Endothelial cell of umbilical vein (primary cell): ENCODE measurements at regions not wholly inside any gene's neighbourhood (a gene's known extent, or its start where the extent isn't known, plus 50 kb on each side); places are given as distances from the start of the nearest gene placed in this dataset.

Experiments
- BruUV-seq: library from RNA; stranded (reverse); fragments of 400-500 nt; replicated peaks from 2 replicates; lab custom pipeline; 2021; lab: Mats Ljungman, UMichigan
- CTCF ChIA-PET: fragments of 300-600, 350-600 bp; sonication (Branson Sonifier 250); formaldehyde crosslinking; loops from one replicate; lab custom pipeline; 2021; ENCODE audit warnings: antibody characterized with exemption, inconsistent platforms; lab: Charles Lee
- POLR2A ChIA-PET: fragments of 300-600, 350-600 bp; sonication (Branson Sonifier 250); formaldehyde crosslinking; loops from one replicate; lab custom pipeline; 2021; ENCODE audit warnings: antibody characterized with exemption, inconsistent platforms; lab: Charles Lee
- DNase-seq: peaks from one replicate; pipeline ENCODE4 v3.0.0-alpha.2; 2011; ENCODE audit warnings: low read depth, low spot score
- FAIRE-seq: peaks from 2 replicates; lab custom pipeline; 2011; peaks lifted over from hg19 to GRCh38; lab: Jason Lieb, UNC
- H2AFZ ChIP-seq: 2 replicates; pipeline ENCODE4 v1.6.0; 2012; ENCODE audit warnings: low read depth, low read length, control low read depth, inconsistent platforms
- H3K27ac ChIP-seq: 2 replicates; pipeline ENCODE4 v1.5.1; 2011; ENCODE audit warnings: low read depth, mild to moderate bottlenecking, control low read depth, low read length, moderate library complexity; ENCODE audit not compliant: insufficient read depth
- H3K27me3 ChIP-seq, 2 experiments: 2 replicates each; pipeline versions ENCODE4 v1.6.0 to v1.6.1; 2011; ENCODE audit warnings: low read length in 2 of 2, mixed read lengths in 1 of 2; ENCODE audit not compliant: control insufficient read depth in 2 of 2, insufficient read depth in 2 of 2
- H3K36me3 ChIP-seq, 2 experiments: 2 replicates in 1 of 2; 3 replicates in 1 of 2; pipeline ENCODE4 v1.5.1; 2011; ENCODE audit warnings: low read length in 2 of 2, mild to moderate bottlenecking in 1 of 2, moderate library complexity in 1 of 2; ENCODE audit not compliant: control insufficient read depth in 2 of 2, insufficient read depth in 2 of 2; ENCODE audit errors: extremely low read depth in 1 of 2
- H3K4me1 ChIP-seq: 3 replicates; pipeline ENCODE4 v1.5.1; 2011; ENCODE audit warnings: mild to moderate bottlenecking, low read length; ENCODE audit not compliant: control insufficient read depth, insufficient read depth; ENCODE audit errors: extremely low read depth
- H3K4me2 ChIP-seq: 2 replicates; pipeline ENCODE4 v1.6.1; 2011; ENCODE audit warnings: low read length, control low read depth, mixed read lengths; ENCODE audit not compliant: insufficient read depth
- H3K4me3 ChIP-seq, 3 experiments: fragments of 200-600 bp in 1 of 3; sonication (generic), shearing (Covaris generic) in 1 of 3; replicated peaks in 1 of 3; 2 replicates each; pipeline ENCODE4 v1.5.1; 2011 to 2016; ENCODE audit warnings: control low read depth in 3 of 3, low read length in 3 of 3, mild to moderate bottlenecking in 2 of 3, inconsistent platforms in 1 of 3, low read depth in 1 of 3, moderate library complexity in 1 of 3; ENCODE audit not compliant: insufficient read depth in 1 of 3
- H3K79me2 ChIP-seq: 2 replicates; pipeline ENCODE4 v1.6.0; 2012; ENCODE audit warnings: low read length, inconsistent platforms; ENCODE audit not compliant: control insufficient read depth, insufficient read depth
- H3K9ac ChIP-seq: replicated peaks from 2 replicates; pipeline ENCODE3; 2011; ENCODE audit warnings: low read length, control low read depth; ENCODE audit not compliant: insufficient read depth; ENCODE audit errors: extremely low read depth
- H3K9me1 ChIP-seq: replicated peaks from 3 replicates; pipeline ENCODE4 v1.6.0; 2011; ENCODE audit warnings: mild to moderate bottlenecking, low read length; ENCODE audit not compliant: control insufficient read depth, insufficient read depth; ENCODE audit errors: extremely low read depth
- H3K9me3 ChIP-seq: replicated peaks from 2 replicates; pipeline ENCODE4 v1.5.1; 2012; ENCODE audit warnings: low read length, inconsistent platforms; ENCODE audit not compliant: control insufficient read depth, insufficient read depth
- H4K20me1 ChIP-seq: replicated peaks from 2 replicates; pipeline ENCODE3; 2011; ENCODE audit warnings: mild to moderate bottlenecking, low read length; ENCODE audit not compliant: control insufficient read depth, insufficient read depth; ENCODE audit errors: extremely low read depth
- CTCF ChIP-seq, 2 donors: IDR thresholded peaks; 1 replicate in 1 of 2; 2 replicates in 1 of 2; pipeline ENCODE4 v1.5.1; 2011; ENCODE audit warnings: low read length in 2 of 2, mild to moderate bottlenecking in 2 of 2, moderate library complexity in 2 of 2, control low read depth in 1 of 2, inconsistent platforms in 1 of 2, low read depth in 1 of 2; ENCODE audit not compliant: insufficient read depth in 1 of 2; ENCODE audit errors: extremely low read depth in 1 of 2
- EZH2 ChIP-seq: IDR thresholded peaks from 2 replicates; pipeline ENCODE4 v1.6.1; 2012; ENCODE audit warnings: borderline replicate concordance, low read depth, mild to moderate bottlenecking, moderate library complexity, low read length, inconsistent platforms; ENCODE audit not compliant: severe bottlenecking
- FOS ChIP-seq: IDR thresholded peaks from 2 replicates; pipeline ENCODE4 v1.6.1; 2011; ENCODE audit warnings: mild to moderate bottlenecking, low read length, moderate library complexity, borderline replicate concordance; ENCODE audit not compliant: insufficient read depth
- GATA2 ChIP-seq: IDR thresholded peaks from 2 replicates; pipeline ENCODE4 v1.7.0; 2011; ENCODE audit warnings: low read depth, mild to moderate bottlenecking, moderate library complexity, mixed read lengths, low read length; ENCODE audit not compliant: insufficient read length, insufficient read depth
- JUN ChIP-seq: IDR thresholded peaks from 2 replicates; pipeline ENCODE4 v1.6.1; 2011; ENCODE audit warnings: borderline replicate concordance, low read depth; ENCODE audit not compliant: insufficient read length, insufficient read depth
- MYC ChIP-seq: IDR thresholded peaks from one replicate; pipeline ENCODE4 v1.6.1; 2011; ENCODE audit warnings: mild to moderate bottlenecking, low read depth, low read length
- POLR2A ChIP-seq: IDR thresholded peaks from 2 replicates; pipeline ENCODE4 v1.6.1; 2012; ENCODE audit warnings: low read depth, mild to moderate bottlenecking, control low read depth, low read length
- POLR2AphosphoS5 ChIP-seq: IDR thresholded peaks from 2 replicates; pipeline ENCODE4 v1.6.1; 2012; ENCODE audit warnings: low read depth, mild to moderate bottlenecking, control low read depth, low read length, moderate library complexity; ENCODE audit not compliant: insufficient read depth
- dilution Hi-C: fragments of 300-500 bp; cut with MboI; formaldehyde crosslinking; loops from one replicate; pipeline ENCODE4 v1.15.0; 2019; ENCODE audit warnings: low sequenced_read_pairs; ENCODE audit not compliant: extremely low pct_ligation_motif_present
- intact Hi-C: fragments of 100-400 bp; cut with micrococcal nuclease; formaldehyde crosslinking; loops from one replicate; pipeline ENCODE4 v1.10.0; 2022
- TF ChIP-seq, protein P1 (sequence below): IDR thresholded peaks from 2 replicates; pipeline ENCODE4 v1.6.1; 2011; ENCODE audit not compliant: insufficient read depth, insufficient read length

DNA sequence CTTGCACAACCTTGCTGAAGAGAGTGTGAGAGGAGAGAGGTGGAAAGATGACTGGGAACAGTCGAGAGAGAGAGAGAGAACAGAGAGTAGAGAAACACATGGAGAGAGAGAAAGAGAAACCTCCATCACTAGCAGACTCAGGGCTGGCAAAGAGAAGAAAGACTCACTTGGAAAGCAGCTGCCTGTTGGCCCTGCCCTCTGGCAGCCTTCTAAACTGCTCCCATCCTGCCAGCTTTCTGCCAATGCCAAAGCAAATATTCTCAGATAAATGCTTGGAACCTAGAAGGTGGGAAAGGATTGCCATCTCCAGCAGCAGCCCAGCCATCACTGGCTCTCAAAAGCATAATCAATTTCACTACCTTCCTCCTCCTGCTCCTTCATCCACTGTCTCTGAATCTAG is 107.9 kb upstream of the WSCD2 start:
- TF ChIP-seq EZH2 (no peak), FOS (no peak), JUN (no peak), MYC (no peak), POLR2A (no peak), POLR2AphosphoS5 (no peak), CTCF (IDR thresholded peaks at IDR 0.05; ENCODE audit: extremely low read depth in 1 of 2, insufficient read depth in 1 of 2, low read depth in 1 of 2, low read length in 2 of 2) (no peak), GATA2 (no peak)
- TF ChIP-seq, protein P1, sequence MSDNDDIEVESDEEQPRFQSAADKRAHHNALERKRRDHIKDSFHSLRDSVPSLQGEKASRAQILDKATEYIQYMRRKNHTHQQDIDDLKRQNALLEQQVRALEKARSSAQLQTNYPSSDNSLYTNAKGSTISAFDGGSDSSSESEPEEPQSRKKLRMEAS = no peak

More for the DNA sequence above, 107.9 kb upstream of the WSCD2 start:
- no peaks in the 10 kb centered on the region for H3K9me3 ChIP-seq
- H3K4me2 ChIP-seq = no peak overlapping the region
- H3K9ac ChIP-seq = no peak overlapping the region
- H4K20me1 ChIP-seq = no peaks in the 10 kb centered on the region
- no peak for FAIRE-seq
- no peaks in the 10 kb centered on the region for H3K79me2 ChIP-seq
- CTCF ChIA-PET = no interaction called here
- no peak for DNase-seq
- no TSS peak for BruUV-seq
- POLR2A ChIA-PET = no interaction called here
- no peaks in the 10 kb centered on the region for H3K4me1 ChIP-seq
- intact Hi-C loops = no loop called here
- H3K4me3 ChIP-seq = no peak overlapping the region
- H2AFZ ChIP-seq = no peak overlapping the region
- H3K27ac ChIP-seq = no peak overlapping the region
- no peaks in the 10 kb centered on the region for H3K36me3 ChIP-seq
- no peaks in the 10 kb centered on the region for H3K9me1 ChIP-seq
- H3K27me3 ChIP-seq = no peaks in the 10 kb centered on the region
- dilution Hi-C loops = no loop called here
